Effector memory CD4-positive, alpha-beta T cell (primary cell): ENCODE measurements at regions not wholly inside any gene's neighbourhood (a gene's known extent, or its start where the extent isn't known, plus 50 kb on each side); places are given as distances from the start of the nearest gene placed in this dataset.

Experiments
- DNase-seq, 3 donors: peaks; one replicate each; pipeline ENCODE4 v3.0.0-alpha.2; 2020
- H3K27ac ChIP-seq: 2 replicates; pipeline ENCODE4 v1.7.0; 2013; ENCODE audit warnings: mild to moderate bottlenecking, low read length, moderate library complexity; ENCODE audit not compliant: insufficient read depth, poor library complexity, severe bottlenecking
- H3K27me3 ChIP-seq: replicated peaks from 2 replicates; pipeline ENCODE4 v1.7.0; 2013; ENCODE audit warnings: mild to moderate bottlenecking, low read length; ENCODE audit not compliant: insufficient read depth, control insufficient read depth, poor library complexity, severe bottlenecking
- H3K36me3 ChIP-seq: 2 replicates; pipeline ENCODE4 v1.7.0; 2013; ENCODE audit warnings: mild to moderate bottlenecking, low read length, moderate library complexity; ENCODE audit not compliant: control insufficient read depth, insufficient read depth
- H3K4me1 ChIP-seq: 2 replicates; pipeline ENCODE4 v1.7.0; 2013; ENCODE audit warnings: low read length, mild to moderate bottlenecking; ENCODE audit not compliant: control insufficient read depth, insufficient read depth, poor library complexity, severe bottlenecking
- H3K4me3 ChIP-seq: 2 replicates; pipeline ENCODE4 v1.7.0; 2013; ENCODE audit warnings: low read length, low read depth, mild to moderate bottlenecking; ENCODE audit not compliant: insufficient read depth, poor library complexity, severe bottlenecking
- H3K9me3 ChIP-seq: 2 replicates; pipeline ENCODE4 v1.7.0; 2013; ENCODE audit warnings: mild to moderate bottlenecking, low read length, moderate library complexity; ENCODE audit not compliant: control insufficient read depth

GRCh38 chr1:24999426-24999825 lies 69.3 kb upstream of the RUNX3 start:
- H3K4me1 ChIP-seq = peaks cover 21% of the 10 kb centered on the region
- H3K4me3 ChIP-seq = no peak overlapping the region
- H3K27me3 ChIP-seq = no peaks in the 10 kb centered on the region
- DNase-seq = no peak
- H3K27ac ChIP-seq = no peak overlapping the region
- no peaks in the 10 kb centered on the region for H3K9me3 ChIP-seq
- H3K36me3 ChIP-seq = no peaks in the 10 kb centered on the region

GRCh38 chr1:24998563-24999245 lies 68.6 kb upstream of the RUNX3 start:
- no peak for DNase-seq
- no peaks in the 10 kb centered on the region for H3K36me3 ChIP-seq
- H3K9me3 ChIP-seq = no peaks in the 10 kb centered on the region
- peaks cover 28% of the 10 kb centered on the region for H3K4me1 ChIP-seq
- H3K27me3 ChIP-seq = no peaks in the 10 kb centered on the region
- H3K4me3 ChIP-seq = no peak overlapping the region
- H3K27ac ChIP-seq = no peak overlapping the region

GRCh38 chr1:24996983-24997893 lies 67.2 kb upstream of the RUNX3 start:
- no peaks in the 10 kb centered on the region for H3K9me3 ChIP-seq
- peaks cover 40% of the 10 kb centered on the region for H3K4me1 ChIP-seq
- H3K36me3 ChIP-seq = no peaks in the 10 kb centered on the region
- H3K4me3 ChIP-seq = no peak overlapping the region
- H3K27me3 ChIP-seq = no peaks in the 10 kb centered on the region
- H3K27ac ChIP-seq = no peak overlapping the region
- DNase-seq = no peak

GRCh38 chr1:24996456-24996855 lies 66.4 kb upstream of the RUNX3 start:
- DNase-seq = no peak
- Histone ChIP-seq H3K36me3 (no peaks in the 10 kb centered on the region), H3K27ac (no peak overlapping the region)

GRCh38 chr1:24995661-24996060 lies 65.6 kb upstream of the RUNX3 start:
- Histone ChIP-seq H3K4me1 (peaks cover 49% of the 10 kb centered on the region), H3K9me3 (no peaks in the 10 kb centered on the region), H3K27me3 (no peaks in the 10 kb centered on the region), H3K27ac (no peak overlapping the region), H3K4me3 (no peak overlapping the region), H3K36me3 (no peaks in the 10 kb centered on the region)
- no peak for DNase-seq

More at GRCh38 chr1:24996456-24996855, 66.4 kb upstream of the RUNX3 start:
- Histone ChIP-seq H3K4me1 (peaks cover 47% of the 10 kb centered on the region), H3K9me3 (no peaks in the 10 kb centered on the region), H3K27me3 (no peaks in the 10 kb centered on the region), H3K4me3 (no peak overlapping the region)

- Histone ChIP-seq H3K27ac (peak overlapping the region; percentile 37), H3K36me3 (no peaks in the 10 kb centered on the region), H3K4me1 (peaks cover 54% of the 10 kb centered on the region), H3K9me3 (no peaks in the 10 kb centered on the region), H3K27me3 (no peaks in the 10 kb centered on the region), H3K4me3 (no peak overlapping the region)
- DNase-seq = no peak
Observed at GRCh38 chr1:24995140-24995539, 65.1 kb upstream of the RUNX3 start.

- H3K4me1 ChIP-seq = peaks cover 61% of the 10 kb centered on the region
- H3K36me3 ChIP-seq = no peaks in the 10 kb centered on the region
- DNase-seq = no peak
- peak overlapping the region; percentile 37 for H3K27ac ChIP-seq
- H3K4me3 ChIP-seq = no peak overlapping the region
- H3K27me3 ChIP-seq = no peaks in the 10 kb centered on the region
- H3K9me3 ChIP-seq = no peaks in the 10 kb centered on the region
Observed at GRCh38 chr1:24993871-24994580, 64.0 kb upstream of the RUNX3 start.

GRCh38 chr1:24992761-24993211 lies 62.7 kb upstream of the RUNX3 start:
- H3K4me1 ChIP-seq = peaks cover 61% of the 10 kb centered on the region
- DNase-seq = no peak
- no peaks in the 10 kb centered on the region for H3K9me3 ChIP-seq
- peak overlapping the region; percentile 14 for H3K4me3 ChIP-seq
- H3K27ac ChIP-seq = peak overlapping the region; percentile 76
- H3K36me3 ChIP-seq = no peaks in the 10 kb centered on the region
- no peaks in the 10 kb centered on the region for H3K27me3 ChIP-seq

GRCh38 chr1:24992124-24992760 lies 62.2 kb upstream of the RUNX3 start:
- Histone ChIP-seq H3K27me3 (no peaks in the 10 kb centered on the region), H3K9me3 (no peaks in the 10 kb centered on the region), H3K27ac (peak overlapping the region; percentile 76), H3K4me1 (peaks cover 61% of the 10 kb centered on the region), H3K36me3 (no peaks in the 10 kb centered on the region), H3K4me3 (peak overlapping the region; percentile 14)
- DNase-seq = no peak
